OCI-LY3 (cell line): ENCODE measurements at regions not wholly inside any gene's neighbourhood (a gene's known extent, or its start where the extent isn't known, plus 50 kb on each side); places are given as distances from the start of the nearest gene placed in this dataset.

Experiments
- EZH2phosphoT487 ChIP-seq: fragments of 200-600 bp; shearing (Covaris generic); IDR thresholded peaks from 2 replicates; pipeline ENCODE4 v1.6.1; 2018; ENCODE audit warnings: antibody characterized with exemption, mixed run types, low read depth
- TF ChIP-seq, protein P1 (sequence below): fragments of 200-600, 300-600 bp; sonication (generic); IDR thresholded peaks from 2 replicates; pipeline ENCODE4 v1.5.1; 2014; ENCODE audit warnings: antibody characterized with exemption, low read length, low read depth

DNA sequence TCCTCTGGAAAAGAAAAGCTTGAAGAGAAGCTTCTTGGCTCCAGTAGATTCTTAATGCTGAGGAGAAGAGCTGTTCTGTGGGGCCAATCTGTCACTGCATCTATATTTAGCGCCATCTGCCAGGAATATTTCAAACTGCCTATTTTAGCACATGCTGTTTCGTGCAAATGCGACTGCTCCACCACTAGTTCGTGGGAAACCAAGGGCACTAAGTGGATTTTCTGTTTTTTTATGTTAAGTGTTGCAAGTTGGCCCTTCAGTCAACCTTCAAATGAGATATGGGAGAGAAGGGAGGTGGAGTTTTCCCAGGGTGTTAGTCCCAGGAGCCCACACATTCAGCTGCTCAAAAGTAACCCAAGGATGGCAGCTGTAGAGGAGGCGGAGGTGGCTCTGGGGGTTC is 91.9 kb downstream of the TSEN15 start:
- TF ChIP-seq, protein P1, sequence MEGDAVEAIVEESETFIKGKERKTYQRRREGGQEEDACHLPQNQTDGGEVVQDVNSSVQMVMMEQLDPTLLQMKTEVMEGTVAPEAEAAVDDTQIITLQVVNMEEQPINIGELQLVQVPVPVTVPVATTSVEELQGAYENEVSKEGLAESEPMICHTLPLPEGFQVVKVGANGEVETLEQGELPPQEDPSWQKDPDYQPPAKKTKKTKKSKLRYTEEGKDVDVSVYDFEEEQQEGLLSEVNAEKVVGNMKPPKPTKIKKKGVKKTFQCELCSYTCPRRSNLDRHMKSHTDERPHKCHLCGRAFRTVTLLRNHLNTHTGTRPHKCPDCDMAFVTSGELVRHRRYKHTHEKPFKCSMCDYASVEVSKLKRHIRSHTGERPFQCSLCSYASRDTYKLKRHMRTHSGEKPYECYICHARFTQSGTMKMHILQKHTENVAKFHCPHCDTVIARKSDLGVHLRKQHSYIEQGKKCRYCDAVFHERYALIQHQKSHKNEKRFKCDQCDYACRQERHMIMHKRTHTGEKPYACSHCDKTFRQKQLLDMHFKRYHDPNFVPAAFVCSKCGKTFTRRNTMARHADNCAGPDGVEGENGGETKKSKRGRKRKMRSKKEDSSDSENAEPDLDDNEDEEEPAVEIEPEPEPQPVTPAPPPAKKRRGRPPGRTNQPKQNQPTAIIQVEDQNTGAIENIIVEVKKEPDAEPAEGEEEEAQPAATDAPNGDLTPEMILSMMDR: peak; percentile 23
- no peak for TF ChIP-seq EZH2phosphoT487
